Panc1 (cell line): ENCODE measurements at regions not wholly inside any gene's neighbourhood (a gene's known extent, or its start where the extent isn't known, plus 50 kb on each side); places are given as distances from the start of the nearest gene placed in this dataset.

Source experiments
- POLR2AphosphoS5 ChIP-seq: IDR thresholded peaks from 2 replicates; pipeline ENCODE4 v1.6.1; 2012; ENCODE audit warnings: mild to moderate bottlenecking, low read depth, low read length, moderate library complexity
- SIN3A ChIP-seq: IDR thresholded peaks from 2 replicates; pipeline ENCODE4 v1.6.1; 2012; ENCODE audit warnings: low read depth, mild to moderate bottlenecking, low read length, moderate library complexity, borderline replicate concordance; ENCODE audit not compliant: insufficient read depth
- TCF7L2 ChIP-seq: IDR thresholded peaks from 2 replicates; pipeline ENCODE4 v1.6.1; 2011; ENCODE audit warnings: mild to moderate bottlenecking, low read depth, low read length, inconsistent platforms
- TF ChIP-seq, protein P1 (sequence below): fragments of 450-650 bp; IDR thresholded peaks from 2 replicates; pipeline ENCODE4 v1.5.1; 2017; ENCODE audit warnings: mild to moderate bottlenecking

GRCh38 chr3:5063724-5064123 lies 58.4 kb upstream of the ARL8B start:
- TF ChIP-seq, protein P1, sequence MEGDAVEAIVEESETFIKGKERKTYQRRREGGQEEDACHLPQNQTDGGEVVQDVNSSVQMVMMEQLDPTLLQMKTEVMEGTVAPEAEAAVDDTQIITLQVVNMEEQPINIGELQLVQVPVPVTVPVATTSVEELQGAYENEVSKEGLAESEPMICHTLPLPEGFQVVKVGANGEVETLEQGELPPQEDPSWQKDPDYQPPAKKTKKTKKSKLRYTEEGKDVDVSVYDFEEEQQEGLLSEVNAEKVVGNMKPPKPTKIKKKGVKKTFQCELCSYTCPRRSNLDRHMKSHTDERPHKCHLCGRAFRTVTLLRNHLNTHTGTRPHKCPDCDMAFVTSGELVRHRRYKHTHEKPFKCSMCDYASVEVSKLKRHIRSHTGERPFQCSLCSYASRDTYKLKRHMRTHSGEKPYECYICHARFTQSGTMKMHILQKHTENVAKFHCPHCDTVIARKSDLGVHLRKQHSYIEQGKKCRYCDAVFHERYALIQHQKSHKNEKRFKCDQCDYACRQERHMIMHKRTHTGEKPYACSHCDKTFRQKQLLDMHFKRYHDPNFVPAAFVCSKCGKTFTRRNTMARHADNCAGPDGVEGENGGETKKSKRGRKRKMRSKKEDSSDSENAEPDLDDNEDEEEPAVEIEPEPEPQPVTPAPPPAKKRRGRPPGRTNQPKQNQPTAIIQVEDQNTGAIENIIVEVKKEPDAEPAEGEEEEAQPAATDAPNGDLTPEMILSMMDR = no peak
- TF ChIP-seq TCF7L2 (no peak), POLR2AphosphoS5 (no peak), SIN3A (no peak)
